M059J (cell line): ENCODE measurements at regions not wholly inside any gene's neighbourhood (a gene's known extent, or its start where the extent isn't known, plus 50 kb on each side); places are given as distances from the start of the nearest gene placed in this dataset.

ENCODE experiments used
- DNase-seq: peaks from one replicate; pipeline ENCODE4 v3.0.0-alpha.2; 2012; ENCODE audit warnings: low read depth

GRCh38 chr11:32531528-32531927 lies 52.1 kb upstream of the EIF3M start:
- DNase-seq: no peak

- no peak for DNase-seq
Measured at GRCh38 chr11:32529994-32530588, 53.5 kb upstream of the EIF3M start.

GRCh38 chr11:32527261-32528175 lies 56.1 kb upstream of the EIF3M start:
- peak; percentile 27 for DNase-seq

GRCh38 chr11:32526760-32527159 lies 56.9 kb upstream of the EIF3M start:
- DNase-seq: no peak

- peak; percentile 43 for DNase-seq
Measured at GRCh38 chr11:32511926-32512325, 71.7 kb upstream of the EIF3M start.

GRCh38 chr11:32510039-32510438 lies 73.6 kb upstream of the EIF3M start:
- no peak for DNase-seq

GRCh38 chr11:32508780-32509179 lies 73.4 kb upstream of the WT1 start:
- no peak for DNase-seq

GRCh38 chr11:32500001-32500400 lies 64.7 kb upstream of the WT1 start:
- no peak for DNase-seq

- DNase-seq: no peak
Measured at GRCh38 chr11:32497951-32498350, 62.6 kb upstream of the WT1 start.

- DNase-seq: no peak
Measured at GRCh38 chr11:32494629-32495028, 59.3 kb upstream of the WT1 start.

GRCh38 chr11:32489464-32489863 lies 54.1 kb upstream of the WT1 start:
- no peak for DNase-seq

GRCh38 chr11:32487270-32487669 lies 51.9 kb upstream of the WT1 start:
- peak; percentile 32 for DNase-seq

- DNase-seq: no peak
Measured at GRCh38 chr11:32485733-32486132, 50.4 kb upstream of the WT1 start.
